HG02678 (cell line): ENCODE measurements at regions not wholly inside any gene's neighbourhood (a gene's known extent, or its start where the extent isn't known, plus 50 kb on each side); places are given as distances from the start of the nearest gene placed in this dataset.

Experiments
- ATAC-seq: cut with Tn5 transposase; IDR thresholded peaks from one replicate; pipeline ENCODE4 v1.9.1; 2021; ENCODE audit warnings: mild to moderate bottlenecking, moderate library complexity; ENCODE audit not compliant: unreplicated experiment

DNA sequence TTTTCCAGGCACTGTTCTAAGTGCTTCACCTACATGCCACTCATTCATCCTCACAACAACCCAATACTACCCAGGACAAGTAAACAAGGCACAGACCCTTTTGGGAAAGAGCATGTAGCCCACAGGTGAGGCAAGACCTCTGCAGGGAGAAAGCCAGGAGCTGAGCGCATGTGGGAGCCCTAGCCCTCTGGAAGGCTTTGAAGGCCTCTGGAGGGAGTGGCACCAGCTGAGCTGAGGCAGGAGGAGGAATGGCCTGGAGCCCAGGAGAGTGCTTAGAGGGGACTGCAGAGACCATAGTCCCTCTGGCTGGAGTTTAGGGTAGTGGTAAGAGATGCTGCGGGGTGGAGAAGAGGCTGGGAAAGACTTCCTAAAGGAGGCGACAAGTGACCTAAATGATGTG is 516.5 kb downstream of the FUT8 start:
- ATAC-seq, result no peak

DNA sequence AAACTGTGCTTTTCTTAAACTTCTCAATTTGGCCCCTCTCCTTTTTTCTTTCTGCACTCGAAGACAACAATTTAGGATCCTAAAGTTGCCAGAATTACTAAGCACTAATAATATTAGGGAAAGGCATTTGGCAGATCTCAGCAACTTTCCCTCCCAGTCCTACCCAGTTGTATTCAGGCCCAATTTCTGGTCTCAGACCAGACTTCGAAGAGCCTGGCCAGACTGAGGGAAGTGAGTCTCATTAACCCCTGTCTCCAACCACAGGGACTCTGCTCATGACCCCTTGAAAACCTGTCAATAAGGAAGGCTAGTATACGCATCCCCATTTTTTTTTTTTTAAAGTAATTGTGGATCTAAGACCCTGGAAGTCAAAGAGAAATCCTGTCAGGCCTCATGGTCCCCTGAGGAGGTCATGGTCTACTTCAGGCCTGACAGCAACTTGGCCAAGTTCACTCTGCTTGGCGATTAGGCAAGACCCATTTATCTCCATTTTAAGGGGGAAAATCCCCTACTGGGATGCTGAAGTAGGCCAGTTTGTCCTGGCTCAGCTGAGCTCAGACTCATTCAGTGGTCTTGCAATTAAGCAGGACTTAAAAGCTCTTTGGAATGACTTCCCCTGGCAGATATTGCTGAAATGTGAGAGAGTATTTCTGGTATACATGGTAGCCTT is 521.0 kb downstream of the FUT8 start:
- ATAC-seq, result no peak

DNA sequence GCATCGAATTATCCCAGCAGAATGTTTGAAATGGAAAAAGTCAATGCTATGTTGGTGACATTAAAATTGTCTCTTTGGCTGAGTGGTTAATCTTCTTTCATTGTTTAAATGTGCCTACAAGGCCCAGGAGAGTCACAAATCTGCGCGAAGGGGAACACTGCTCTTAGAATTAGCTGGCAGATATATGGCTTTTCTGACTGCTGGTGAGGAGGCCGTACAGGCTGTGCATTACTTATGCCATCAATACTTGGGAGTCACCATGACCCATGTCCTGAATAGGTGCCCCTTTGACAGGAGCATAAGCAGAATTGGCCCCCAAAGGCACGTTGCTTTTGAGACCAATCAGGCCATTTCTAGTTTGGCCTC is 521.5 kb downstream of the FUT8 start:
- no peak for ATAC-seq

DNA sequence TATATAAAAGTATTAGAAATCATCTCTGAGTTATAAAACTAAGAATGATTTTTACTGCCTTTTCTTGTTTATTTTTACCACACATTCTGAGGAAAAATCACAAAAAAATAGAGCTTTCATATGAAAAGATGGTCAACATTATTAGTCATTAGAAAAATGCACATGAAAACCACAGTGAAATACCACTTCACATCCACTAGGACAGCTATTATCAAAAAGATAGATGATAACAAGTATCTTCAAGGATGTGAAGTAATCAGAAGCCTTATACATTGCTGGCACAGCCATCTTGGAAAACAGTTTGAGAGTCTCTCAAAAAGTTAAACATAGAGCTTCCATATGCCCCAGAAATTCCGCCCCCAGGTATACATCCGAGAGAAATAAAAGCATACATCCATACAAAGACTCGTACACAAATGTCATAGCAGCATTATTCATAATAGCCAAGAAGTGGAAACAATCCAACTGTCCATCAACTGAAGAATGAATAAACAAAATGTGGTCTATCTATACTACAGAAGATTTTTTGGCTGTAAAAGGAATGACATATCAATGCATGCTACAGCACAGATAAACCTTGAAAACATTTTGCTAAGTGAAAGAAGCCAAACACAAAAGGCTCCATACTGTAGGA is 523.9 kb downstream of the FUT8 start:
- no peak for ATAC-seq

DNA sequence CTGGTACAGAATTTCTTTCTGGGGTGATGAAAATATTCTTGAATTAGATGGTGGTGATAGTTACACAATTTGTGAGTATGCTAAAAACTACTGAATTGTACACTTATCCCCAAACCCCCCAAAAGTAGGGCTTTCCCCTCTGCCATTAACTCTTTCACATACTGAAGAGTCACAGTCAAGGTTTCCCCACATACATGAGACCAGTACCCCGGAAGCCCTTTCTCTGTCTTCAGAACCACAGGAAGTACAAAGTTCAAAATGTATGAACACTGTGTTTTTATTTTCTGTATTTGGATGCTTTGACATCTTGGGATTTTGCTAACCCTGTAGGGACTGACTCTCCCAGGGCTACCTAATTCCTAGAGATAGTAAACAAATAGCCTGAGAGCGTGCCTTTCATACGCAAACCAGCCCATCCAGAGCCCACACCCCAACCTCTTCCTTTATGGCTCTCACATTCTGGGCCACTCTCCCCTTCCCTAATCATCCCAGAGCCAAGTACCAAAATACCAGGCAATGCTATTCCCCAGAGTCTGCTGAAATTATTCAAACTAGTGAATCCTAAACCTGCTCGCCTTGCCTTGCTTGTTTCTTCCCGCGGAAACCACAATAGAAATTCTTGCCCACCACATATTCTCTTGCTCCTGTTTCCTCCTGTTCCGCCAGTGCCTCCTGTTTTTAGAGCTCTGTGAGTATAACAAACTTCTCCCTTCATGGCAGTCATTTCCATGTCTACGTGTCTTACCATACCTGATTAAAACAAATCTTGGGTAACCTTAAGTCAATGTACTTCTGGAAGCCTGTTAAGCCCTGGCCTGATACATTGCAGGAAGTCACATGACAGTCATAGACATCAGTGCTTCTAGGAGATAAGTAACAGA is 524.8 kb downstream of the FUT8 start:
- ATAC-seq, result no peak

DNA sequence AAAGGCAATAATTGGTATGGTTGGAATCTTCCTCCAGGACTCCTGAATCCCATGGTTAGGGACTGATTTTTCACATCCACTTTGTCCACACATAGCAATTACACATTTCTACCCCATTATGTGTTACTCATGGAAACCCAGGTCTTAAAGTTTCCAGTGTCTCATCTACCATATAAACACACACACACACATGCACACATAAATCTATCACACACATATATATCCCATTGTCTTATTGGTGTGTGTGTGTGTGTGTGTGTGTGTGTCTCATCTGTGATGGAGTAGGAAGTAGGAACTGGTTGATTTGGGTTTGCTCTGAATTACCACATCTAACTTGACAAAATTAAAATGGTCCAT is 525.4 kb downstream of the FUT8 start:
- no peak for ATAC-seq

DNA sequence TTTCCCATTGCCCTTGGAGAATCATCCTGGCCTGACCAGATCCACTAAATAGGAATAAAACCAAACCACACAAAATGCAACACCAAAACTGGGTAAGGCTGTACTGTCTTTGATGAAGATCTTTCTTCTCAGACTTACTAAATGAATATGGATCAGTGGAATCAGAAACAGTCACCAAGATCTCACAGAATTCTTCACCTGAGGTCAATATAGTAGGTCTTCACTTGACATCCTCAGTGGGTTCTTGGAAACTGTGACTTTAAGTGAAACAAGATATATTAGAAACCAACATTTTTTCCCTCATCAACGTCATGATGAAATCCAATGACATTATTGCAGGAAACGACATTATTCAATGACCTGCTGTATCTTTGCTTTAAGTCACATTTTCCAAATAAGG is 526.2 kb downstream of the FUT8 start:
- ATAC-seq, result no peak

DNA sequence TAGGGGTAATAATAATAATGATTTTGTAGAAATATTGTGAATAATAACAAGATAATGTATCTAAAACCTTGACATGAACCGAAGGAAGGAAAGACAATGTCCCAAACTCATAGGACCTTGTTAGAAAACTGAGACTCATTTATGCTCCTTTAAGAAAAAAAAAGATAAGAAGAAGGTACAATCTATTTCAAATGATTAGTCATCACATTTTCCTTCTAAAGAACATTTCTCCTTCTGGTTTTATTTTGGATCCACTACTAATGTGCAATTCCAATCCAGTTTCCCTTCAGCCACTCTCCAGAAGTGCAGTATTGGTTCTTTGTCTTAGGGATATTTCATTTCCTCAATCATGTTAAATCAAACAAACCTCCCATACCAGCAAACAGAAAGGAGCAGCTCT is 526.7 kb downstream of the FUT8 start:
- ATAC-seq, result no peak

DNA sequence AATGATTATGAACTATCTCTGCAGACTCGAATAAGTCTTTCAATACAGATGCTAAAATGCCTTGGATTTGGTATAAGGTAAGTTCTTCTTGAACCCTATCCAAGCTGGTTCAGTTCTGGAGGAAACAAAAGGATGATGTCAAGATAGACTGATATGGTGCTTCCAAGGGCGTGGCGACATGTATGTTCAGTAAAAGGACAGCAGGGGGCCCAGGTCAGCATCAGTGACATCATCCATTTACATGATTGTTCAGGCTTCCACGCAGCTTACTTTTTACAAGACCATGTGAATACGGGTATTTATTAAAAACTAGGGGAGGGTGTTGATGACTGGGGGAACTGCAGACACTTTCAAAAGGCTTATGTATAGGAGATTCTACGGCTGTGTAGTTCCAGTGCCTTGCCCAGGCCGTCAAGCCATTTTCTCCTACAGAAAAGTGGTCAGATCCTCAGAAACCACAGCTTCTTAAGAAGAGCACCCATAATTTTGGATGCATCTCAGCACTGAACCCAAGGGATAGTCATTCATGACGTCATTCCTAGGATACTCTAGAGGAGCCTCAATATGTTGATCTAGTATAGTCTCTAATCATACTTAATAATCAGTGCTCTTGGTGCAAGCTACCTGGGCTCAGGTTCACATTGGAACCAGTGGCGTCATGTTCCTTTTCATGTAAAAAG is 527.7 kb downstream of the FUT8 start:
- ATAC-seq, result no peak

DNA sequence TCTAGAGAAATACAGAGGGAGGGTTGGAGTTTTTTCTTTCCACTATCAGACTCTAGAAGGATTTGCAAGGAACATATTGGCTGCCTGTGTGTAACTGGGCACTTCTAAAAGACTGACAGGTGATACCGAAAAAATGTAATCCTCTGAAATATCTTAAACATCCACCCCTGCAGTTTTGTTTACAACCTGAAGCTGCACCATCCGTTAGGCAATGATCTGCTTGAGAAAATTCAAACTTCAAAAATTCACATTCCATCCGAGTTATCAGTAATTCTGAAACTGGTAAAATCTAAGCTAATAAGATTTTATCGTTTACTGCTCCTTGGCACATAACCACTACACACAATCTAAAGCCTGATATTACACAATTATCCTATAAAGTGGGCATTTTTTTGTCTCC is 528.6 kb downstream of the FUT8 start:
- ATAC-seq, result no peak

DNA sequence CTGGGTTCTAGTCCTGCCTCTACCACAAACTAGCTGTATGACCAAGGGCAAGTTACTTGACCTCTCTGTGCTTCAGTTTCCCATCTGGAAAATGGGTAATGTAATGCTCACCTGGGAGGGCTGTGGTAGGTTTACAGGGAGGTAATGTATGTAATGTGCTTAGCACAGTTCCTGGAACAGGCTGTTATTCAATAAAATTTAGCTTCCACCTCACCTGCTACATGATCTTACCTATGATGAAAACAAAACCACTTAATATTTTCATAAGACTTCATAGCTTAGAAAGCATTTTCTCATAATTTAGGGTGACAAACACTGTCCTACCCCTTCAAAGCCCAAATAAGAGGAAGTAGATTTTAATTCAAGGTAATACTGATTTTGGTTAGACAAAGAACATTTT is 530.6 kb downstream of the FUT8 start:
- ATAC-seq, result no peak

DNA sequence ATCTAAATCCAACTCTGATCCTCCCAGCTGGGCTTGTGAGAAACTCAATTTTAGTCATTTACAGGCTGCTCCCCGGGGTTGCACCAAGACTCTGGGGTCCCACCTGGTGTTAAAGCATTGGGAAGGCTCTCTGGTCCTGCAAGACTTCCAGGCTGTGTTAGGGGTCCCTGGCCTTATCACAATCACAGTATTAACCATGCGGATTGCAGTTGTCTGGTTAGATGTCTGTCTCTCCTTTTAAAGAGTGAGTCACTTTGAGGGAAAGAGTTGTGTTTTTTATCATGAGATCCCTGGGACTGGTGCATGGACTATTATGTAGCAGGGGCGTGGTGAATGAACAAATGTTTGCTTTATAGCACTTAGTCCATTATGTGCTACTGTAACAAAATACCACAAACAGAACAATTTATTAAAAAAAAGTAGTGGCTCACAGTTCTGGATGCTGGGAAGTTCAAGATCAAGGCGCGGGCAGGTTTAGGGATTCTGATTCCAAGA is 531.4 kb downstream of the FUT8 start:
- ATAC-seq, result no peak

DNA sequence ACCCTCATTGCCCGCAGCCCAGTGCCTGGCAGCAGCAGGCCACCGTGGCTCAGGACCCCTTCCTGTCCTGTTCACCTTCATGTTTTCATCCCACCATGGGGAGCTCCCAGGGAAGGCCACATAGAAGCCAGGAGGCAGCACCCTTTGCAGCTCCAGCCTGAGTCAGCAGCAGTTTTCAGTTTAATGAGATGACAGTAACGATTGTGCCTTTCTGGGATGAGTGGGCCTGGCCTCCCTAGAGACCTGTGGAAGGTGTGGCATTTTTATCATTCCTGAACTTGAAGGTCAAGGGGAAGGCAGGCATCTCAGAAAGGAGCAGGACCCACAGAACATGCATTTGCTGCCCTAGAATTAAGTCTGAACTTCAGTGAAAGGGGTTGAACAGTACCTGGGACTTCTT is 532.8 kb downstream of the FUT8 start:
- no peak for ATAC-seq

DNA sequence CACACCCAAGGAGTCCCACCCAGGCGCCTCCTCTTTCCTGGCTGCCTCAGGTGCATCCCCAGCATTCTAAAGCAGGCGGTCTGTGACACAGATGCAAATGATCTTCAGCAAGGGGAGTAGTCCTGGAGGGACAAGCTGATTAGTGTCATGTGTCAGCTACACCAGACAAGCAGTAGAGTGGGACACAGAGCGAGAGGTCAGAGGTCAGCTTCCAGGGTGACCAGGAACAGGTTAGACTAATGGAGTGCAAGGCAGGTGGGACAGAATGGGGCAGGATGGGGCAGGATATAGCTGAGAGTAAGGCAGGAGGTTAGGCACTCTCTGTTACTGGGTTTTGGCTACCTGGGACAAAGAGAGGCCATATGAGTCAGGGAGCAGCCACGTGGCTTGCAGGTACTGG is 534.0 kb downstream of the FUT8 start:
- no peak for ATAC-seq

DNA sequence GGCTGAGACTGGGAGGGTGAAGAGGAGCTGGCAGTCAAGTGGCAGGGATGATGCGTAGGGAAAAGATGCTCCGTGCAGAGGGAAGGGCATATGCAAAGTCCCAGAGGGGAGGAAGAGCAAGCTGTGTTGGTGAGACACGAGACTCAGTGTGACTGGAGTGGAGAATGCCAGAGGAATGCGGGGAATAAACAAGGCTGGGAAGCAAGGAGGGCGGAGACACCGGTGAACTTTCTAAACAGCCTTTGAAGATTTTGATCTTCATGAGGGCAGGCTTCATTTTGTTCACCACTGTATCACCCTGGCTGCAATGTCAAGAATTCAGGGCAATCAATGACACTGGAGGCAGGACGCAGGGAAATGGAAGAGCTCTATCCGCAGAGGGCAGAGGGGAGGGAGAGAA is 535.8 kb downstream of the FUT8 start:
- no peak for ATAC-seq

DNA sequence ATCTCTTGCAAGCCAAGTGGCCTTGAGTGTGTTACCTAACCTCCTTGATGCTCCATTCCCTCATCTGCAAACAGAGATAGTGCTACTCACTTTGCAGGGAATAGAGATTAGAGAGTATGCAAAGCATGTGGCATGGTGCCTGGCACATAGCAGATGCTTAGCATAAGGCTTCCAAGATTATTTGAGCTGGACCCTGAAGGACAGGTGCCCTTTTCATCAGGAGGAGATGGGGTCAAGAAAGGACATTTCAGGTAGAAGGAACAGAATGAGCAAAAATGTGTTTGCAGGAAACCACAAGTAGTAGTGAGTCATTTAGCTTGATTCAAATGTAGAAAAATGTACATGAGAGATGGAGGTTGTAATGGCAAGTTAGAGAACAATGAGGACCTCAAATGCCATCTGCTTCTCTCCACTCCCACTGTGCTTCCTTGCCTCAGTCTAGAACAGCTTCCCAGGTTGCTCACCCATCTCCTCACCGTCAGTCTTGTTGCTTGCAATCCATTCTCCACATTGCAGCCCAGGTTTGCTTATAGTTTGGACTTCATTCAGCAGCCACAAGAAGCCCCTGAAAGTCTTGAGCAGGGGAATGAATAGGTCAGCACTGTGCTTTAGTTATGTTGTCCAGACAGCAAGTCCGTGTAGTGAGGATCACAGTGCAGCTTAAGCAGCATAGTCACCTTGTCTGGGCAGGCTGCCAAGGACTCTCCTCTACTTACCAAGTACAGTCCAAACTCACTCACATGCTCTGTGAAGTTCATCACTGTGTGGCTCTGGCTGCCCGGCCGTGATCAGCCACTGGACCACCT is 536.3 kb upstream of the CCDC196 start:
- no peak for ATAC-seq

DNA sequence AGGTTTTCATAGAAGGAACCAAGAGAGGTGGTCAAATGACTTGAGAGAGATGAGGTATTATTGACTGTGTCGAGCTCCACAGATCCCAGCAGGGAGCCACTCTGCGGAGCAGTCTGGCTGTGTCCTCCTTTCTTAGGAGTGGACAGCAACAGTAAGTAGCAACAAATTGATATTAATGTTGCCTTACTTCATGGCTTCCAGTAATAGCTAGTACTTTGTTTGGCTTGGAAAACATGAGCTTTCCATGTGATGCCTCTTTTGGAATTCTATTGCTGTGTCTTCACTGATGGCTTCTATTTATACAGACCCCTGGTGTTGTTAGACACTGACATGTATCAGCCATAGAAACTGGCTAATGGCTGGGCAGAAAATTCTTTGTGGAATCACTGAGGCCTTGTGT is 531.2 kb upstream of the CCDC196 start:
- no peak for ATAC-seq

DNA sequence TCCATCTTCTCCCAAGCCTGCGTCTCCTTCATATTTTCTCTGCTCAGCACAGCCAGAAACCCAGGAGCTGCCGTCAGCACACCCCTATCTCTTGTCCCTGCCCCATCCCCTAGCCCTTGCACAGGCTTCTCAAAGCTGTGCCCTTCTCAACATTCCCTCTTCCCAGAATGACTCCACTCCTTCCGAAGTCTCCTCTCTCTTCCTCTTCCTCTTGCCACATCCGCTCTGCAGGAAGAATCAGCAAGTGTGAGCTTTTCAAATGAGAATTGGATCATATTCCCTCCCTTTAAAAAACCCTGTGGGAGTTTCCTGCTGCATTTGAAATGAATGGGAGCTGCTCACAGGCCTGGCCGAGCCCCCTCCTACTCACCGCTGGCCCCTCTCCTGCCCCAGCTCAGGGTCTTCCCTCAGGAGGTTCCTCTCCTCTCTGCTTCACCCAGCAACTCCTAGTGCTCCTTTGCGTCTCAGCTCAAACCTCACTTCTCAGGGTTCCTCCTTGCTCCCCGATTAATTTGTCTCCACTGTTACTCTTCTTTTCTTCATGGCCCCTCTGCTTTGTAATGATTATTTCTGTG is 528.5 kb upstream of the CCDC196 start:
- ATAC-seq, result no peak

DNA sequence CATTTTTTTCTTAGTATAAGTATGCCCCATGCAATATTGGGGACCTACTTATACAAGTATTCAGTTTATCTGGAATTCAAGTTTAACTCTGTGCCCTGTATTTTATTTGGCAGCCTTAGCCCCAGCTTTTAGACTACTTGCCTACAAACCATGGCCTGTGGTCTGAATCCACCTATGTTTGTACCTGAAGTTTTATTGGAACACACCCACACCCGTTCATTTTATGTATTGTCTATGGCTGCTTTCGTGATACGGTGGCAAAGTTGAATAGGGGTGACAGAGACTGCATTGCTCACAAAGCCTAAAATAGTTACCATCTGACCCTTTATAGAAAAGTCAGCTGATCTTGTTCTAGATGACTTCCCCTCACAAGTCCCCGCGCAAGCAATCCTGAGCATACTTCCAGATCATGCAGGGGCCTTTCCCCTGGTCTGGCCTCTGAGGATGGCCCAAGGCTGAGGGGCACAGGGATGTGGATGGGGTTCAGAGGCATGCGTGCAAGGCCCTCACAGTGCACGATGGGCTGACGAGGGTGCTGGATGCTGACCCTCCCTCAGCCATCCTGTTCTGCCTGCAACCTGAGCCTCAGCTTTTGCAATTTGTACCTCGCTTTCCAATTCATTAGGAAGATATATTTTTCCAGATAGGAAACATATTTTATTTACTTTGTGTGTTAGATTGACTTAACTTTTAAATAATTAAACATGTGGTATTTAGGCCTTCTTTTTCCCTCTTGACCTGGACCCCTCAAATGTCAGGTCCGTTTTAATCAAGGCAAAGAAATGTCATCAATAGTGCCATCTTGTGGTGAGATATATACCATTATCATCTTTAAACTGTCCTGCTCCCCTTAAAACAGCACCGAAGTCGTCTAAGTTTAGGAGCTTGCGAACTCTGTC is 527.3 kb upstream of the CCDC196 start:
- peak; percentile 60 for ATAC-seq
